ENCODE measurements at regions not wholly inside any gene's neighbourhood (a gene's known extent, or its start where the extent isn't known, plus 50 kb on each side); places are given as distances from the start of the nearest gene placed in this dataset.

DNA sequence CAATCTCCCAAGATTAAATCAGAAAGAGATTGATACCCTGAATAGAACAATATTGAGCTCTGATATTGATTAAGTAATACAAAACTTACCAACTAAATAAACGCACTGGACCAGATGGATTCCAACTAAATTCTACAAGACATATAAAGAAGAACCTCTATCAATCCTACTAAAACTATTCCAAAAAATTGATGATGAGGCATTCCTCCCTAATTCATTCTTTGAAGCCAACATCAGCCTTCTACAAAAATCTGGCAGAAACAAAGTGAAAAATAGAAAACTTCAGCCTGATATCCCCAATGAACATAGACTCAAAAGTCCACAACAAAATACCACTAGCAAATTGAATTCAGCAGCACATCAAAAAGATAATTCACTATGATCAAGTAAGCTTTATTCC, 695.5 kb downstream of the NYAP2 start:
- Histone ChIP-seq H3K4me1 (ENCODE audit: control insufficient read depth in 5 of 5, insufficient read depth in 5 of 5, low read length in 5 of 5) (peaks cover 0 to 4% (median 0%) of the 10 kb centered on the region in 5 donors), H3K27me3 (ENCODE audit: control insufficient read depth in 3 of 3, insufficient read depth in 3 of 3, low read length in 2 of 3) (no peaks in the 10 kb centered on the region), H3K4me3 (no peak overlapping the region), H3K36me3 (ENCODE audit: control insufficient read depth in 4 of 4, insufficient read depth in 4 of 4, low read length in 4 of 4) (no peaks in the 10 kb centered on the region), H3K27ac (ENCODE audit: low read depth in 1 of 2, low read length in 1 of 2) (no peak overlapping the region), H3K9me3 (ENCODE audit: control insufficient read depth in 4 of 4, insufficient read depth in 3 of 4, low read length in 3 of 4) (peaks cover 0 to 11% (median 2%) of the 10 kb centered on the region in 4 donors), H3K9ac (ENCODE audit: insufficient read depth in 1 of 2, low read length in 2 of 2) (no peak overlapping the region)
- ATAC-seq (ENCODE audit: insufficient read depth, low FRiP score) (no peak), DNase-seq (no peak)
- TF ChIP-seq, protein P1, sequence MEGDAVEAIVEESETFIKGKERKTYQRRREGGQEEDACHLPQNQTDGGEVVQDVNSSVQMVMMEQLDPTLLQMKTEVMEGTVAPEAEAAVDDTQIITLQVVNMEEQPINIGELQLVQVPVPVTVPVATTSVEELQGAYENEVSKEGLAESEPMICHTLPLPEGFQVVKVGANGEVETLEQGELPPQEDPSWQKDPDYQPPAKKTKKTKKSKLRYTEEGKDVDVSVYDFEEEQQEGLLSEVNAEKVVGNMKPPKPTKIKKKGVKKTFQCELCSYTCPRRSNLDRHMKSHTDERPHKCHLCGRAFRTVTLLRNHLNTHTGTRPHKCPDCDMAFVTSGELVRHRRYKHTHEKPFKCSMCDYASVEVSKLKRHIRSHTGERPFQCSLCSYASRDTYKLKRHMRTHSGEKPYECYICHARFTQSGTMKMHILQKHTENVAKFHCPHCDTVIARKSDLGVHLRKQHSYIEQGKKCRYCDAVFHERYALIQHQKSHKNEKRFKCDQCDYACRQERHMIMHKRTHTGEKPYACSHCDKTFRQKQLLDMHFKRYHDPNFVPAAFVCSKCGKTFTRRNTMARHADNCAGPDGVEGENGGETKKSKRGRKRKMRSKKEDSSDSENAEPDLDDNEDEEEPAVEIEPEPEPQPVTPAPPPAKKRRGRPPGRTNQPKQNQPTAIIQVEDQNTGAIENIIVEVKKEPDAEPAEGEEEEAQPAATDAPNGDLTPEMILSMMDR (IDR thresholded peaks at IDR 0.05; ENCODE audit: control extremely low read depth, extremely low read depth), result no peak
- WGBS, 2 donors, result 88 to 97% methylated on average over 1 of the region's 1 CpG

DNA sequence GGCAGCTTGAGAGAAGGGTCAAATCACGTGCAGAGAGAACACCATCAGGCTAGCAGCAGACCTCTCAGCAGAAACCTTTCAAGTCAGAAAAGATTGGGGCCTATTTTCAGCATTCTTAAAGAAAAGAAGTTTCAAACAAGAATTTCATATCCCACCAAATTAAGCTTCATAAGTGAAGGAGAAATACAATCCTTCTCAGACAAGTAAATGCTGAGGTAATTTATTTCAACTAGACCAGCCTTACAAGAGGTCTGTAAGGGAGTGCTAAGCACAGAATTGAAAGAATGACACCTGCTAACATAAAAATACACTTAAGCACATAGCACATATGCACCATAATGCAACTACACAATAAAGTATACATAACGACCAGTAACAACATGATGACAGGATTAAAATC, 693.9 kb downstream of the NYAP2 start:
- TF ChIP-seq, protein P1 (IDR thresholded peaks at IDR 0.05; ENCODE audit: control extremely low read depth, extremely low read depth), result no peak
- Histone ChIP-seq H3K4me3 (no peak overlapping the region), H3K9me3 (ENCODE audit: control insufficient read depth in 4 of 4, insufficient read depth in 3 of 4, low read length in 3 of 4) (peaks cover 0 to 11% (median 2%) of the 10 kb centered on the region in 4 donors), H3K27ac (ENCODE audit: low read depth in 1 of 2, low read length in 1 of 2) (no peak overlapping the region), H3K4me1 (ENCODE audit: control insufficient read depth in 5 of 5, insufficient read depth in 5 of 5, low read length in 5 of 5) (no peaks in the 10 kb centered on the region), H3K36me3 (ENCODE audit: control insufficient read depth in 4 of 4, insufficient read depth in 4 of 4, low read length in 4 of 4) (no peaks in the 10 kb centered on the region), H3K27me3 (ENCODE audit: control insufficient read depth in 3 of 3, insufficient read depth in 3 of 3, low read length in 2 of 3) (no peaks in the 10 kb centered on the region), H3K9ac (ENCODE audit: insufficient read depth in 1 of 2, low read length in 2 of 2) (no peak overlapping the region)
- no peak for DNase-seq
- no peak for ATAC-seq (ENCODE audit: insufficient read depth, low FRiP score)
- WGBS, 2 donors, result 81 to 84% methylated on average over 2 of the region's 2 CpGs

DNA sequence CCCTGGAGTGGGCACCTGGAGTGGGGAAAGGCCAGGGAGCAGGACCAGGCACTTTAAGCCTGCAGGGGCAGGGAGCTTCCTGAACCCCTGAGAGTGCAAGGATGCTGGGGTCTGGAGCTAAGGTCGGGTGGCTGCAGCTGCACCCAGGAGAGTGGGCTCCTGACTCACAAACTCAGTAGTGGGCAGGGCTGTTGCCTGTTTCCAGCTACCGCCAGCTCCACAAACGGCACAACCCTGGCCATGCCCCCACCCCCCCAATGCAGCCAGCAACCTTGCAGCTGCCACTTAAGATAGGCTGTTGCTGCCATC, 688.8 kb downstream of the NYAP2 start:
- TF ChIP-seq, protein P1 (IDR thresholded peaks at IDR 0.05; ENCODE audit: control extremely low read depth, extremely low read depth), result no peak
- 65 to 74% methylated on average over 3 of the region's 3 CpGs for WGBS, 2 donors
- Histone ChIP-seq H3K9ac (ENCODE audit: insufficient read depth in 1 of 2, low read length in 2 of 2) (no peak overlapping the region), H3K27ac (ENCODE audit: low read depth in 1 of 2, low read length in 1 of 2) (no peak overlapping the region), H3K9me3 (ENCODE audit: control insufficient read depth in 4 of 4, insufficient read depth in 3 of 4, low read length in 3 of 4) (peaks cover 0 to 4% (median 3%) of the 10 kb centered on the region in 4 donors), H3K4me1 (ENCODE audit: control insufficient read depth in 5 of 5, insufficient read depth in 5 of 5, low read length in 5 of 5) (no peaks in the 10 kb centered on the region), H3K4me3 (no peak overlapping the region), H3K36me3 (ENCODE audit: control insufficient read depth in 4 of 4, insufficient read depth in 4 of 4, low read length in 4 of 4) (no peaks in the 10 kb centered on the region), H3K27me3 (ENCODE audit: control insufficient read depth in 3 of 3, insufficient read depth in 3 of 3, low read length in 2 of 3) (no peaks in the 10 kb centered on the region)
- DNase-seq (no peak), ATAC-seq (ENCODE audit: insufficient read depth, low FRiP score) (no peak)

Measured in lung (tissue), 11 donors.